IMR-90 (cell line): ENCODE measurements at regions not wholly inside any gene's neighbourhood (a gene's known extent, or its start where the extent isn't known, plus 50 kb on each side); places are given as distances from the start of the nearest gene placed in this dataset.

Source experiments
- ATAC-seq: fragments of 200-7000 bp; cut with Tn5 transposase; 2 replicates; pipeline ENCODE4 v1.9.1; 2020; ENCODE audit warnings: low read depth, mild to moderate bottlenecking, moderate library complexity
- BruUV-seq: library from RNA; stranded (reverse); fragments of 400-500 nt; replicated peaks from 2 replicates; lab custom pipeline; 2021; lab: Mats Ljungman, UMichigan
- CTCF ChIA-PET: fragments of 300-600 bp; formaldehyde crosslinking; extraction: SDS; loops from one replicate; lab custom pipeline; 2021; ENCODE audit warnings: antibody characterized with exemption; lab: Yijun Ruan, JAX
- POLR2A ChIA-PET: fragments of 300-600 bp; sonication (Branson Sonifier 250); formaldehyde crosslinking; loops from one replicate; lab custom pipeline; 2022; ENCODE audit warnings: antibody characterized with exemption; ENCODE audit not compliant: unreplicated experiment; lab: Charles Lee
- DNase-seq: peaks from one replicate; pipeline ENCODE4 v3.0.0; 2013
- H2AFZ ChIP-seq: replicated peaks from 2 replicates; pipeline ENCODE3; 2013; ENCODE audit warnings: low read length, mild to moderate bottlenecking; ENCODE audit not compliant: poor library complexity
- H2AK5ac ChIP-seq: 2 replicates; pipeline ENCODE4 v1.6.1; 2013; ENCODE audit warnings: low read depth, low read length, inconsistent platforms
- H2AK9ac ChIP-seq: replicated peaks from 2 replicates; pipeline ENCODE3; 2013; ENCODE audit warnings: mild to moderate bottlenecking, low read depth, low read length, moderate library complexity; ENCODE audit not compliant: poor library complexity
- H2BK120ac ChIP-seq: 2 replicates; pipeline ENCODE4 v1.6.1; 2013; ENCODE audit warnings: low read depth, low read length, inconsistent platforms
- H2BK15ac ChIP-seq: 3 replicates; pipeline ENCODE4 v1.6.1; 2013; ENCODE audit warnings: low read depth, low read length, inconsistent platforms
- H2BK20ac ChIP-seq: 2 replicates; pipeline ENCODE4 v1.6.1; 2013; ENCODE audit warnings: low read depth, mild to moderate bottlenecking, inconsistent platforms, low read length, moderate library complexity
- H2BK5ac ChIP-seq: 2 replicates; pipeline ENCODE4 v1.6.1; 2013; ENCODE audit warnings: mild to moderate bottlenecking, low read depth, low read length, inconsistent platforms; ENCODE audit not compliant: poor library complexity, severe bottlenecking
- H3K14ac ChIP-seq: replicated peaks from 2 replicates; pipeline ENCODE4 v1.6.1; 2013; ENCODE audit warnings: low read depth, low read length, inconsistent platforms
- H3K18ac ChIP-seq: 2 replicates; pipeline ENCODE4 v1.6.1; 2013; ENCODE audit warnings: low read depth, low read length, control low read depth
- H3K23ac ChIP-seq: 2 replicates; pipeline ENCODE4 v1.6.1; 2013; ENCODE audit warnings: low read depth, low read length, inconsistent platforms
- H3K27ac ChIP-seq: 2 replicates; pipeline ENCODE4 v1.5.1; 2013; ENCODE audit warnings: mild to moderate bottlenecking, control low read depth, low read length; ENCODE audit not compliant: insufficient read depth
- H3K27me3 ChIP-seq: 2 replicates; pipeline ENCODE4 v1.6.1; 2013; ENCODE audit warnings: low read length; ENCODE audit not compliant: control insufficient read depth, insufficient read depth
- H3K36me3 ChIP-seq: 2 replicates; pipeline ENCODE4 v1.6.1; 2013; ENCODE audit warnings: low read length, mixed read lengths; ENCODE audit not compliant: control insufficient read depth, insufficient read depth
- H3K4ac ChIP-seq: 2 replicates; pipeline ENCODE4 v1.6.1; 2013; ENCODE audit warnings: low read depth, low read length, inconsistent platforms
- H3K4me1 ChIP-seq: 2 replicates; pipeline ENCODE4 v1.6.1; 2013; ENCODE audit warnings: low read length, mixed read lengths; ENCODE audit not compliant: control insufficient read depth, insufficient read depth
- H3K4me2 ChIP-seq: 2 replicates; pipeline ENCODE4 v1.6.1; 2013; ENCODE audit warnings: low read depth, mild to moderate bottlenecking, control low read depth, low read length, moderate library complexity
- H3K4me3 ChIP-seq: 2 replicates; pipeline ENCODE4 v1.5.1; 2013; ENCODE audit warnings: low read depth, mild to moderate bottlenecking, control low read depth, low read length, moderate library complexity; ENCODE audit not compliant: insufficient read depth
- H3K56ac ChIP-seq: 2 replicates; pipeline ENCODE4 v1.6.1; 2013; ENCODE audit warnings: low read length, inconsistent platforms; ENCODE audit not compliant: insufficient read depth; ENCODE audit errors: extremely low read depth
- H3K79me1 ChIP-seq, 2 experiments: 2 replicates each; pipeline ENCODE4 v1.6.1; 2013; ENCODE audit warnings: low read length in 2 of 2, inconsistent platforms in 1 of 2, low read depth in 1 of 2
- H3K9ac ChIP-seq: 2 replicates; pipeline ENCODE4 v1.6.1; 2013; ENCODE audit warnings: low read depth, low read length, control low read depth
- H3K9me1 ChIP-seq: 2 replicates; pipeline ENCODE4 v1.6.1; 2013; ENCODE audit warnings: low read length, inconsistent platforms; ENCODE audit not compliant: insufficient read depth
- H3K9me3 ChIP-seq: 2 replicates; pipeline ENCODE4 v1.6.1; 2013; ENCODE audit warnings: low read length; ENCODE audit not compliant: control insufficient read depth, insufficient read depth
- H4K20me1 ChIP-seq: 2 replicates; pipeline ENCODE4 v1.6.1; 2013; ENCODE audit warnings: low read length, inconsistent platforms; ENCODE audit not compliant: insufficient read depth
- H4K5ac ChIP-seq: 2 replicates; pipeline ENCODE4 v1.6.1; 2013; ENCODE audit warnings: mild to moderate bottlenecking, low read depth, low read length, control low read depth
- H4K8ac ChIP-seq, 2 experiments: 2 replicates each; pipeline ENCODE4 v1.6.1; 2013; ENCODE audit warnings: low read depth in 2 of 2, low read length in 2 of 2, control low read depth in 1 of 2, inconsistent platforms in 1 of 2
- H4K91ac ChIP-seq: 2 replicates; pipeline ENCODE4 v1.6.1; 2013; ENCODE audit warnings: low read depth, low read length, inconsistent platforms; ENCODE audit not compliant: insufficient read depth
- CEBPB ChIP-seq: IDR thresholded peaks from 2 replicates; pipeline ENCODE4 v1.6.1; 2012; ENCODE audit warnings: low read depth, low read length, improper control_type of control experiment
- MAFK ChIP-seq: IDR thresholded peaks from 2 replicates; pipeline ENCODE4 v1.6.1; 2012; ENCODE audit warnings: low read depth, low read length, improper control_type of control experiment
- dilution Hi-C: fragments of 300-500 bp; cut with HindIII; formaldehyde crosslinking; loops from one replicate; pipeline ENCODE4 v1.14.3; 2018; ENCODE audit warnings: low sequenced_read_pairs; ENCODE audit not compliant: unreplicated experiment
- in situ Hi-C: fragments of 300-500 bp; cut with MboI; formaldehyde crosslinking; loops from 3 replicates; pipeline ENCODE4 v1.14.3; 2019; ENCODE audit warnings: low sequenced_read_pairs, inconsistent platforms, mixed read lengths
- intact Hi-C: fragments of 100-400 bp; cut with micrococcal nuclease; formaldehyde crosslinking; loops from 2 replicates; pipeline ENCODE4 v1.10.0; 2022

- Histone ChIP-seq H2BK15ac (no peak overlapping the region), H3K4me2 (no peak overlapping the region), H3K4ac (no peak overlapping the region), H3K9me1 (no peaks in the 10 kb centered on the region), H3K79me1 (no peaks in the 10 kb centered on the region), H2AK5ac (no peak overlapping the region), H3K9ac (no peak overlapping the region), H2BK5ac (no peak overlapping the region), H4K5ac (no peak overlapping the region), H4K20me1 (no peaks in the 10 kb centered on the region), H2AFZ (no peak overlapping the region), H4K91ac (no peak overlapping the region), H2BK20ac (no peak overlapping the region), H4K8ac (no peak overlapping the region), H2BK120ac (no peak overlapping the region), H3K23ac (no peak overlapping the region), H3K56ac (no peak overlapping the region), H3K18ac (no peak overlapping the region), H3K27me3 (no peaks in the 10 kb centered on the region), H3K27ac (no peak overlapping the region), H3K4me3 (no peak overlapping the region), H3K14ac (no peak overlapping the region), H3K9me3 (no peaks in the 10 kb centered on the region), H3K4me1 (no peaks in the 10 kb centered on the region), H2AK9ac (no peak overlapping the region), H3K36me3 (no peaks in the 10 kb centered on the region)
- DNase-seq: no peak
- dilution Hi-C loops (no loop called here), intact Hi-C loops (no loop called here), in situ Hi-C loops (no loop called here)
- ChIA-PET POLR2A (no interaction called here), CTCF (no interaction called here)
- TF ChIP-seq MAFK: peak; percentile 27; the same call in 1 of the 2 replicates
- no peak for TF ChIP-seq CEBPB
- no peak for ATAC-seq
- no TSS peak for BruUV-seq
Measured at GRCh38 chr9:26458054-26458453, 434.5 kb downstream of the CAAP1 start.
